Astrocyte (in vitro differentiated cells and primary cell): ENCODE measurements at regions not wholly inside any gene's neighbourhood (a gene's known extent, or its start where the extent isn't known, plus 50 kb on each side); places are given as distances from the start of the nearest gene placed in this dataset.

Source experiments
- EZH2 ChIP-seq: IDR thresholded peaks from 2 replicates; pipeline ENCODE4 v1.6.1; 2012; ENCODE audit warnings: mild to moderate bottlenecking, low read length, inconsistent platforms; ENCODE audit not compliant: insufficient read depth
- TF ChIP-seq, protein P1 (sequence below): IDR thresholded peaks from 2 replicates; pipeline ENCODE4 v1.5.1; 2011; ENCODE audit warnings: low read depth, mild to moderate bottlenecking, inconsistent platforms, low read length, moderate library complexity; ENCODE audit not compliant: insufficient read depth

DNA sequence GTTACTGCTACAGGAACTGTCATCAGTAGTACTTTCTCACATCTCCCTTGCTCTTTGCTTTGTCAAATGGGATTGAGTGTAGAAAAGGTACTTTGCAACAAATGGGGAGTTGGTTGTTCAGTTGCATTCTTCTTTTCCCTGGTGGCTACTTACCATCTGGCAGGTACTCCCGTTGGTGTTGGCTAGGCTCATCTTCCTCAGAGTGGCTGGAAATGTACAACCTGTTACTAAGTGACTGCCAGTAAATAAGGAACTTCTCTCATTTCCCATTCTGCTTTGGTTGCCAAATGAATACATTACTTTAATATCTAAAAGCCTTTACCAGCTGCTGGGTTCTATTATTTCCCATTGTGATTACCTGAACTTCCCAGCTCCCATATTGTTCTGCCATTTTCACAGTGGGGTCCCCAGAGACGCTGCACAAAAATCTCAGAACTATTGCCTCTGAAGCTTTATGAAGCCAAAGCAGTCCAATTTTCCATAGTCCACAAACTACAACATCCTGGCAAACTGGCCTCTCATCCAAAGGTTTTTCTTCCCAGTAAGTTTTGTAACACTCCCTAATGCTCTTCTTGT, 229.7 kb upstream of the HTR1E start:
- TF ChIP-seq, protein P1, sequence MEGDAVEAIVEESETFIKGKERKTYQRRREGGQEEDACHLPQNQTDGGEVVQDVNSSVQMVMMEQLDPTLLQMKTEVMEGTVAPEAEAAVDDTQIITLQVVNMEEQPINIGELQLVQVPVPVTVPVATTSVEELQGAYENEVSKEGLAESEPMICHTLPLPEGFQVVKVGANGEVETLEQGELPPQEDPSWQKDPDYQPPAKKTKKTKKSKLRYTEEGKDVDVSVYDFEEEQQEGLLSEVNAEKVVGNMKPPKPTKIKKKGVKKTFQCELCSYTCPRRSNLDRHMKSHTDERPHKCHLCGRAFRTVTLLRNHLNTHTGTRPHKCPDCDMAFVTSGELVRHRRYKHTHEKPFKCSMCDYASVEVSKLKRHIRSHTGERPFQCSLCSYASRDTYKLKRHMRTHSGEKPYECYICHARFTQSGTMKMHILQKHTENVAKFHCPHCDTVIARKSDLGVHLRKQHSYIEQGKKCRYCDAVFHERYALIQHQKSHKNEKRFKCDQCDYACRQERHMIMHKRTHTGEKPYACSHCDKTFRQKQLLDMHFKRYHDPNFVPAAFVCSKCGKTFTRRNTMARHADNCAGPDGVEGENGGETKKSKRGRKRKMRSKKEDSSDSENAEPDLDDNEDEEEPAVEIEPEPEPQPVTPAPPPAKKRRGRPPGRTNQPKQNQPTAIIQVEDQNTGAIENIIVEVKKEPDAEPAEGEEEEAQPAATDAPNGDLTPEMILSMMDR: no peak
- TF ChIP-seq EZH2: no peak
